KMS-11 (cell line): ENCODE measurements at regions not wholly inside any gene's neighbourhood (a gene's known extent, or its start where the extent isn't known, plus 50 kb on each side); places are given as distances from the start of the nearest gene placed in this dataset.

ENCODE experiments used
- H2AFZ ChIP-seq: fragments of 200-600 bp; sonication (generic); 2 replicates; pipeline ENCODE4 v1.6.1; 2016; ENCODE audit warnings: antibody characterized with exemption, mixed run types, low read depth
- H3K27ac ChIP-seq: fragments of 200-600 bp; sonication (generic); 2 replicates; pipeline ENCODE4 v1.6.1; 2016; ENCODE audit warnings: mild to moderate bottlenecking, mixed run types
- H3K27me3 ChIP-seq: fragments of 200-600 bp; sonication (generic); 2 replicates; pipeline ENCODE4 v1.6.1; 2017; ENCODE audit warnings: mild to moderate bottlenecking, low read depth, mixed run types, moderate library complexity; ENCODE audit not compliant: insufficient read depth
- H3K36me3 ChIP-seq: fragments of 200-600 bp; sonication (generic); 2 replicates; pipeline ENCODE4 v1.6.1; 2017; ENCODE audit warnings: mild to moderate bottlenecking, mixed run types; ENCODE audit not compliant: insufficient read depth
- H3K4me1 ChIP-seq: fragments of 200-600 bp; sonication (generic); 2 replicates; pipeline ENCODE4 v1.6.1; 2016; ENCODE audit warnings: mild to moderate bottlenecking, low read depth, mixed run types; ENCODE audit not compliant: poor library complexity, severe bottlenecking
- H3K4me2 ChIP-seq: fragments of 200-600 bp; sonication (generic); 2 replicates; pipeline ENCODE4 v1.7.0; 2016; ENCODE audit warnings: mild to moderate bottlenecking, mixed run types
- H3K4me3 ChIP-seq: fragments of 200-600 bp; sonication (generic); IDR thresholded peaks from 2 replicates; pipeline ENCODE4 v1.6.1; 2017; ENCODE audit warnings: low read depth, low read length, mixed read lengths; ENCODE audit not compliant: insufficient read depth
- H3K79me2 ChIP-seq: fragments of 200-600 bp; sonication (generic); 2 replicates; pipeline ENCODE4 v1.6.1; 2016; ENCODE audit warnings: low read depth, mixed run types; ENCODE audit not compliant: insufficient read depth
- H3K9ac ChIP-seq: fragments of 200-600 bp; sonication (generic); 2 replicates; pipeline ENCODE4 v1.6.1; 2016; ENCODE audit warnings: mild to moderate bottlenecking, mixed run types
- H4K20me1 ChIP-seq: fragments of 200-600 bp; sonication (generic); 2 replicates; pipeline ENCODE4 v1.6.1; 2016; ENCODE audit warnings: mild to moderate bottlenecking, mixed run types; ENCODE audit not compliant: insufficient read depth
- CTCF ChIP-seq: fragments of 200-600 bp; sonication (generic); conservative IDR thresholded peaks from 2 replicates; pipeline ENCODE4 v1.6.1; 2017; ENCODE audit warnings: low read depth, mild to moderate bottlenecking, antibody characterized with exemption, low read length, moderate library complexity, mixed read lengths

GRCh38 chr2:216289470-216289869, 82.8 kb downstream of the MARCHF4 start:
- Histone ChIP-seq H3K9ac (no peak overlapping the region), H3K36me3 (no peaks in the 10 kb centered on the region), H4K20me1 (no peaks in the 10 kb centered on the region), H3K4me3 (no peak overlapping the region), H3K27me3 (no peaks in the 10 kb centered on the region), H3K4me2 (no peak overlapping the region), H3K79me2 (no peaks in the 10 kb centered on the region), H3K4me1 (no peaks in the 10 kb centered on the region), H3K27ac (no peak overlapping the region), H2AFZ (no peak overlapping the region)
- no peak for TF ChIP-seq CTCF

- no peaks in the 10 kb centered on the region for H3K36me3 ChIP-seq
- H3K4me1 ChIP-seq: no peaks in the 10 kb centered on the region
- no peaks in the 10 kb centered on the region for H3K27me3 ChIP-seq
- no peak overlapping the region for H3K4me2 ChIP-seq
- no peak overlapping the region for H3K4me3 ChIP-seq
- no peak for TF ChIP-seq CTCF
- no peak overlapping the region for H3K27ac ChIP-seq
- H4K20me1 ChIP-seq: no peaks in the 10 kb centered on the region
- no peaks in the 10 kb centered on the region for H3K79me2 ChIP-seq
- no peak overlapping the region for H3K9ac ChIP-seq
- no peak overlapping the region for H2AFZ ChIP-seq
Measured at GRCh38 chr2:216287251-216287650, 85.0 kb downstream of the MARCHF4 start.

GRCh38 chr2:216286616-216287231, 85.6 kb downstream of the MARCHF4 start:
- H3K27me3 ChIP-seq: no peaks in the 10 kb centered on the region
- no peaks in the 10 kb centered on the region for H3K79me2 ChIP-seq
- H2AFZ ChIP-seq: no peak overlapping the region
- no peak for TF ChIP-seq CTCF
- H3K27ac ChIP-seq: no peak overlapping the region
- H3K36me3 ChIP-seq: no peaks in the 10 kb centered on the region
- H3K4me3 ChIP-seq: no peak overlapping the region
- H3K4me2 ChIP-seq: no peak overlapping the region
- no peak overlapping the region for H3K9ac ChIP-seq
- no peaks in the 10 kb centered on the region for H3K4me1 ChIP-seq
- H4K20me1 ChIP-seq: no peaks in the 10 kb centered on the region

GRCh38 chr2:216285701-216286100, 86.6 kb downstream of the MARCHF4 start:
- no peaks in the 10 kb centered on the region for H4K20me1 ChIP-seq
- H3K27ac ChIP-seq: no peak overlapping the region
- H3K4me1 ChIP-seq: no peaks in the 10 kb centered on the region
- no peak for TF ChIP-seq CTCF
- no peak overlapping the region for H3K9ac ChIP-seq
- no peak overlapping the region for H2AFZ ChIP-seq
- H3K4me3 ChIP-seq: no peak overlapping the region
- no peaks in the 10 kb centered on the region for H3K36me3 ChIP-seq
- H3K79me2 ChIP-seq: no peaks in the 10 kb centered on the region
- no peaks in the 10 kb centered on the region for H3K27me3 ChIP-seq
- no peak overlapping the region for H3K4me2 ChIP-seq
